A549 (cell line): ENCODE measurements at regions not wholly inside any gene's neighbourhood (a gene's known extent, or its start where the extent isn't known, plus 50 kb on each side); places are given as distances from the start of the nearest gene placed in this dataset.
A peak's percentile ranks its signal among the peaks of the same experiment; 100 is the strongest.

ENCODE experiments used
- ATAC-seq, 2 experiments: fragments of 200-7000 bp in 1 of 2; fragments of >200 bp in 1 of 2; cut with Nextera tagmentation in 1 of 2; cut with Tn5 transposase in 1 of 2; 3 replicates each; pipeline versions ENCODE4 v1.8.0 to v1.9.1; 2018 to 2020; ENCODE audit warnings: mild to moderate bottlenecking in 1 of 2, moderate library complexity in 1 of 2
- CTCF ChIA-PET: fragments of 300-600 bp; sonication (Branson Sonifier 250); formaldehyde crosslinking; extraction: SDS; loops from one replicate; lab custom pipeline; 2021; ENCODE audit warnings: antibody characterized with exemption, inconsistent platforms; lab: Yijun Ruan, JAX
- POLR2A ChIA-PET: fragments of 350-600 bp; formaldehyde crosslinking; extraction: SDS; loops from one replicate; lab custom pipeline; 2021; ENCODE audit warnings: antibody characterized with exemption, inconsistent platforms; lab: Yijun Ruan, JAX
- DNase-seq, 2 experiments: peaks; one replicate each; pipeline versions ENCODE4 v3.0.0 to v3.0.0-alpha.2; 2011 to 2016; ENCODE audit warnings: low read depth in 1 of 2, low spot score in 1 of 2
- FAIRE-seq: peaks from 2 replicates; lab custom pipeline; 2011; peaks lifted over from hg19 to GRCh38; lab: Jason Lieb, UNC
- H3K27ac ChIP-seq, 2 experiments: fragments of >200 bp; sonication (Bioruptor Twin); formaldehyde crosslinking; 3 replicates each; pipeline ENCODE4 v1.5.1; 2016 to 2017
- H3K4me1 ChIP-seq: fragments of >200 bp; sonication (Bioruptor Twin); formaldehyde crosslinking; 3 replicates; pipeline ENCODE4 v1.6.1; 2016
- H3K4me2 ChIP-seq: fragments of >200 bp; sonication (Bioruptor Twin); formaldehyde crosslinking; 3 replicates; pipeline ENCODE4 v1.6.1; 2016
- H3K4me3 ChIP-seq: fragments of >200 bp; sonication (Bioruptor Twin); formaldehyde crosslinking; 3 replicates; pipeline ENCODE4 v1.5.1; 2016
- H3K9me3 ChIP-seq: fragments of >200 bp; sonication (Bioruptor Twin); formaldehyde crosslinking; 3 replicates; pipeline ENCODE4 v1.6.1; 2016
- CHD2 ChIP-seq: fragments of 150-350 bp; IDR thresholded peaks from 2 replicates; pipeline ENCODE4 v1.6.1; 2014; ENCODE audit warnings: low read length; ENCODE audit not compliant: partially characterized antibody
- CHD4 ChIP-seq: fragments of 200-600 bp; sonication (generic); IDR thresholded peaks from 2 replicates; pipeline ENCODE4 v1.6.1; 2016; ENCODE audit warnings: antibody characterized with exemption, mild to moderate bottlenecking, borderline replicate concordance
- EHF ChIP-seq: fragments of 250-450 bp; sonication (Bioruptor Pico); IDR thresholded peaks from 2 replicates; pipeline ENCODE4 v1.5.0; 2020; ENCODE audit warnings: mild to moderate bottlenecking
- ESRRA ChIP-seq: fragments of 150-350 bp; IDR thresholded peaks from 2 replicates; pipeline ENCODE4 v1.6.1; 2014; ENCODE audit warnings: mild to moderate bottlenecking, low read length, borderline replicate concordance
- FOSB ChIP-seq: fragments of 250-450 bp; sonication (Bioruptor Pico); IDR thresholded peaks from 2 replicates; pipeline ENCODE4 v1.5.0; 2020; ENCODE audit warnings: mild to moderate bottlenecking, moderate library complexity
- HOXB5 ChIP-seq: fragments of 250-450 bp; sonication (Bioruptor Pico); IDR thresholded peaks from 2 replicates; pipeline ENCODE4 v1.5.0; 2020; ENCODE audit warnings: mild to moderate bottlenecking, moderate library complexity
- JUNB ChIP-seq: fragments of >200 bp; sonication (Bioruptor Twin); formaldehyde crosslinking; IDR thresholded peaks from 2 replicates; pipeline ENCODE4 v1.6.1; 2016
- KDM1A ChIP-seq: fragments of 200-600 bp; sonication (generic); IDR thresholded peaks from 2 replicates; pipeline ENCODE4 v1.6.1; 2016; ENCODE audit warnings: low read depth, mild to moderate bottlenecking
- MAZ ChIP-seq: fragments of 150-350 bp; IDR thresholded peaks from 2 replicates; pipeline ENCODE4 v1.6.1; 2014; ENCODE audit warnings: antibody characterized with exemption, low read depth, low read length, borderline replicate concordance
- POLR2A ChIP-seq: IDR thresholded peaks from 2 replicates; pipeline ENCODE4 v1.6.1; 2012; ENCODE audit warnings: mild to moderate bottlenecking, low read length
- RAD21 ChIP-seq, 2 experiments: fragments of >200 bp in 1 of 2; sonication (Bioruptor Twin) in 1 of 2; formaldehyde crosslinking in 1 of 2; IDR thresholded peaks in 1 of 2; conservative IDR thresholded peaks in 1 of 2; 2 replicates in 1 of 2; 3 replicates in 1 of 2; pipeline ENCODE4 v1.6.1; 2012 to 2018; ENCODE audit warnings: inconsistent platforms in 1 of 2
- RARB ChIP-seq: fragments of 250-450 bp; sonication (Bioruptor Pico); IDR thresholded peaks from 2 replicates; pipeline ENCODE4 v1.8.0; 2021; ENCODE audit warnings: mild to moderate bottlenecking, moderate library complexity
- ZC3H11A ChIP-seq: fragments of 450-650 bp; IDR thresholded peaks from 2 replicates; pipeline ENCODE4 v1.6.1; 2014; ENCODE audit warnings: antibody characterized with exemption, mild to moderate bottlenecking
- ZFP36 ChIP-seq: fragments of 450-650 bp; IDR thresholded peaks from 2 replicates; pipeline ENCODE4 v1.6.1; 2014; ENCODE audit warnings: borderline replicate concordance; ENCODE audit not compliant: partially characterized antibody
- ZNF302 ChIP-seq: fragments of 250-450 bp; sonication (Bioruptor Pico); IDR thresholded peaks from 2 replicates; pipeline ENCODE4 v1.9.0; 2021; ENCODE audit warnings: inconsistent platforms, mild to moderate bottlenecking, moderate library complexity
- WGBS: methylation state at CpG from one replicate; pipeline ENCODE4 v1.1.6; 2017; ENCODE audit errors: missing lambda C conversion rate; 5-methylcytosine and 5-hydroxymethylcytosine counted together
- TF ChIP-seq, protein P1 (sequence below): fragments of 250-450 bp; sonication (Bioruptor Pico); IDR thresholded peaks from 2 replicates; pipeline ENCODE4 v1.5.0; 2021; ENCODE audit warnings: mild to moderate bottlenecking, moderate library complexity, borderline replicate concordance
- TF ChIP-seq, protein P2 (sequence below): fragments of 200-600 bp; sonication (generic); IDR thresholded peaks from 2 replicates; pipeline ENCODE4 v1.6.1; 2016; ENCODE audit warnings: antibody characterized with exemption, mild to moderate bottlenecking, moderate library complexity

GRCh38 chr1:241413974-241414373, 57.0 kb upstream of the RGS7 start (continued):
- TF ChIP-seq, protein P1, sequence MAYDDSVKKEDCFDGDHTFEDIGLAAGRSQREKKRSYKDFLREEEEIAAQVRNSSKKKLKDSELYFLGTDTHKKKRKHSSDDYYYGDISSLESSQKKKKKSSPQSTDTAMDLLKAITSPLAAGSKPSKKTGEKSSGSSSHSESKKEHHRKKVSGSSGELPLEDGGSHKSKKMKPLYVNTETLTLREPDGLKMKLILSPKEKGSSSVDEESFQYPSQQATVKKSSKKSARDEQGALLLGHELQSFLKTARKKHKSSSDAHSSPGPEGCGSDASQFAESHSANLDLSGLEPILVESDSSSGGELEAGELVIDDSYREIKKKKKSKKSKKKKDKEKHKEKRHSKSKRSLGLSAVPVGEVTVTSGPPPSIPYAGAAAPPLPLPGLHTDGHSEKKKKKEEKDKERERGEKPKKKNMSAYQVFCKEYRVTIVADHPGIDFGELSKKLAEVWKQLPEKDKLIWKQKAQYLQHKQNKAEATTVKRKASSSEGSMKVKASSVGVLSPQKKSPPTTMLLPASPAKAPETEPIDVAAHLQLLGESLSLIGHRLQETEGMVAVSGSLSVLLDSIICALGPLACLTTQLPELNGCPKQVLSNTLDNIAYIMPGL (CRISPR knock-in tag): no peak
- TF ChIP-seq, all 56 proteins: peak for 0

- H3K4me2 ChIP-seq: no peak overlapping the region
- ATAC-seq (peak in 1 of 2 experiments; percentile 50; a peak in 2 of 6 replicates), FAIRE-seq (no peak), DNase-seq (no peak)
- WGBS: 13% methylated on average over 2 of the region's 2 CpGs
- H3K4me3 ChIP-seq: no peak overlapping the region
- H3K4me1 ChIP-seq: no peaks in the 10 kb centered on the region
- CTCF ChIA-PET: no interaction called here
- no peak overlapping the region for H3K27ac ChIP-seq
- H3K9me3 ChIP-seq: no peaks in the 10 kb centered on the region
- TF ChIP-seq ZC3H11A (no peak), HOXB5 (CRISPR knock-in tag) (no peak), ZFP36 (no peak), POLR2A (no peak), ESRRA (no peak)
- TF ChIP-seq, all 56 proteins: peak for 0
- POLR2A ChIA-PET: no interaction called here
These were observed 56.4 kb upstream of the RGS7 start for GRCh38 chr1:241413386-241413785.

DNA sequence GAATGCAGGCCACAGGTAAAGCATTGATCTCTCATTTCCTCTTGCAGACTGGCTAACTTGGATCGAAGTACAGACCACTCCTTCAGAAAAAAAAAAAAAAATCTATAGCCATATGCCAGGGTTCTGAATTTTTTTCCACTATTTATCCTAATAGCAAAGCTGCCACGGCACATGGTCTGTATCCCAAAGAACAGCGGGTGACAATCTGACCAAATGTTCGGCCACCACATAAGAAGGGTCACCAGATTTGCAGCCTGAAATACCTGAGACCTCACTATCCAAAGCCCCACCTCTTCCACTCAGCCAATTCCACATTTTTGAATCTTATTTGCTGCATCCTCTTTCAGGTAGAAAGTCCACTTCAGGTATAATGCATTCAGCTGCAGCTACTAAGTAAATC, 55.6 kb upstream of the RGS7 start:
- H3K27ac ChIP-seq: no peak overlapping the region
- H3K9me3 ChIP-seq: no peaks in the 10 kb centered on the region
- ATAC-seq (no peak), DNase-seq (no peak), FAIRE-seq (no peak)
- TF ChIP-seq FOSB (CRISPR knock-in tag) (no peak), RAD21 (conservative IDR thresholded peaks at IDR 0.05 in 1 of 2, IDR thresholded peaks at IDR 0.05 in 1 of 2) (no peak), CHD2 (no peak), JUNB (no peak), ZC3H11A (no peak), HOXB5 (CRISPR knock-in tag) (no peak), CHD4 (no peak), RARB (CRISPR knock-in tag) (no peak)
- TF ChIP-seq, all 56 proteins: peak for 0
- ChIA-PET CTCF (interaction anchor here (0.6 kb wide), 1 partner anchor 199 kb away, joined by 4 read pairs; no protein-coding TSS in a partner anchor), POLR2A (no interaction called here)
- no peak overlapping the region for H3K4me3 ChIP-seq
- H3K4me1 ChIP-seq: no peaks in the 10 kb centered on the region
- no peak overlapping the region for H3K4me2 ChIP-seq
- WGBS: 23% methylated on average over 4 of the region's 4 CpGs

DNA sequence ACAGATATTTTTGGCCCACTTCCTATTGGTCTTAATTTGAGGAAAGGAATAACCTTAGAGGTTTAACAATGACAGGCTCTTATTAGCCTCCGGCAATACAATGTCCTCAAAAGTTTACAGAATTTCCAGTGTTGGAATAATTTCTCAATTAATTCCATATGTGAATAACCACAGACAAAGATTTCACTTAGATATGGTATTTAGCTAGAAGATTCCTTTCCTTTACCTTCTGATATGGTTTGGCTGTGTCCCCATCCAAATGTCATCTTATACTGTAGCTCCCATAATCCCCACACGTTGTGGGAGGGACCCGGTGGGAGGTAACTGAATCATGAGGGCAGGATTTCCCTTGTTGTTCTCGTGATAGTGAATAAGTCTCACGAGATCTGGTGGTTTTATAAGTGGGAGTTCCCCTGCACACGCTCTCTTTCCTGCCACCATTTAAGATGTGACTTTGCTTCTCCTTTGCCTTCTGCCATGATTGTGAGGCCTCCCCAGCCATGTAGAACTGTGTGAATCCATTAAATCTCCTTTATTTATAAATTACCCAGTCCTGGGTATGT, 54.9 kb upstream of the RGS7 start:
- H3K4me3 ChIP-seq: no peak overlapping the region
- FAIRE-seq (no peak), DNase-seq (no peak), ATAC-seq (no peak)
- ChIA-PET POLR2A (no interaction called here), CTCF (interaction anchor here (0.6 kb wide), 1 partner anchor 200 kb away, joined by 4 read pairs; no protein-coding TSS in a partner anchor)
- no peaks in the 10 kb centered on the region for H3K4me1 ChIP-seq
- no peak overlapping the region for H3K4me2 ChIP-seq
- no peaks in the 10 kb centered on the region for H3K9me3 ChIP-seq
- 33% methylated on average over 6 of the region's 6 CpGs for WGBS
- no peak overlapping the region for H3K27ac ChIP-seq
- no peak for TF ChIP-seq KDM1A
- TF ChIP-seq JUNB: no peak
- TF ChIP-seq RAD21 (conservative IDR thresholded peaks at IDR 0.05 in 1 of 2, IDR thresholded peaks at IDR 0.05 in 1 of 2): no peak
- TF ChIP-seq EHF (CRISPR knock-in tag): no peak
- TF ChIP-seq MAZ: no peak
- TF ChIP-seq, protein P2, sequence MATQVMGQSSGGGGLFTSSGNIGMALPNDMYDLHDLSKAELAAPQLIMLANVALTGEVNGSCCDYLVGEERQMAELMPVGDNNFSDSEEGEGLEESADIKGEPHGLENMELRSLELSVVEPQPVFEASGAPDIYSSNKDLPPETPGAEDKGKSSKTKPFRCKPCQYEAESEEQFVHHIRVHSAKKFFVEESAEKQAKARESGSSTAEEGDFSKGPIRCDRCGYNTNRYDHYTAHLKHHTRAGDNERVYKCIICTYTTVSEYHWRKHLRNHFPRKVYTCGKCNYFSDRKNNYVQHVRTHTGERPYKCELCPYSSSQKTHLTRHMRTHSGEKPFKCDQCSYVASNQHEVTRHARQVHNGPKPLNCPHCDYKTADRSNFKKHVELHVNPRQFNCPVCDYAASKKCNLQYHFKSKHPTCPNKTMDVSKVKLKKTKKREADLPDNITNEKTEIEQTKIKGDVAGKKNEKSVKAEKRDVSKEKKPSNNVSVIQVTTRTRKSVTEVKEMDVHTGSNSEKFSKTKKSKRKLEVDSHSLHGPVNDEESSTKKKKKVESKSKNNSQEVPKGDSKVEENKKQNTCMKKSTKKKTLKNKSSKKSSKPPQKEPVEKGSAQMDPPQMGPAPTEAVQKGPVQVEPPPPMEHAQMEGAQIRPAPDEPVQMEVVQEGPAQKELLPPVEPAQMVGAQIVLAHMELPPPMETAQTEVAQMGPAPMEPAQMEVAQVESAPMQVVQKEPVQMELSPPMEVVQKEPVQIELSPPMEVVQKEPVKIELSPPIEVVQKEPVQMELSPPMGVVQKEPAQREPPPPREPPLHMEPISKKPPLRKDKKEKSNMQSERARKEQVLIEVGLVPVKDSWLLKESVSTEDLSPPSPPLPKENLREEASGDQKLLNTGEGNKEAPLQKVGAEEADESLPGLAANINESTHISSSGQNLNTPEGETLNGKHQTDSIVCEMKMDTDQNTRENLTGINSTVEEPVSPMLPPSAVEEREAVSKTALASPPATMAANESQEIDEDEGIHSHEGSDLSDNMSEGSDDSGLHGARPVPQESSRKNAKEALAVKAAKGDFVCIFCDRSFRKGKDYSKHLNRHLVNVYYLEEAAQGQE: no peak
- TF ChIP-seq ZC3H11A: no peak
- TF ChIP-seq ZNF302 (CRISPR knock-in tag): no peak
